Spleen (tissue), 7 donors: ENCODE measurements at regions not wholly inside any gene's neighbourhood (a gene's known extent, or its start where the extent isn't known, plus 50 kb on each side); places are given as distances from the start of the nearest gene placed in this dataset.

Experiments used
- POLR2A ChIP-seq, 3 donors: fragments of 450-650 bp; IDR thresholded peaks; one replicate each; pipeline ENCODE4 v1.5.1; 2017; ENCODE audit warnings: antibody characterized with exemption in 3 of 3, mild to moderate bottlenecking in 1 of 3
- POLR2AphosphoS5 ChIP-seq, 3 donors: sonication (generic); formaldehyde crosslinking; IDR thresholded peaks; one replicate each; pipeline ENCODE4 v1.5.1; 2017; ENCODE audit warnings: antibody characterized with exemption in 3 of 3
- TF ChIP-seq, protein P1 (sequence below), 11 experiments: fragments of 200-600 bp in 7 of 11; fragments of 450-650 bp in 4 of 11; sonication (generic) in 4 of 11; IDR thresholded peaks in 8 of 11; conservative IDR thresholded peaks in 3 of 11; 1 replicate in 7 of 11; 2 replicates in 4 of 11; pipeline versions ENCODE4 v1.4.0 to v1.8.0; 2016 to 2021; ENCODE audit warnings: antibody characterized with exemption in 11 of 11, inconsistent platforms in 4 of 11, mild to moderate bottlenecking in 1 of 11
- donor health status: DM: no; HTN: no; CAD: no; lungs with moderate emphysema.
- donor health status: DM: no; HTN: no; CAD: no.
- donor health status: DM: no; HTN: no; CAD: no.

DNA sequence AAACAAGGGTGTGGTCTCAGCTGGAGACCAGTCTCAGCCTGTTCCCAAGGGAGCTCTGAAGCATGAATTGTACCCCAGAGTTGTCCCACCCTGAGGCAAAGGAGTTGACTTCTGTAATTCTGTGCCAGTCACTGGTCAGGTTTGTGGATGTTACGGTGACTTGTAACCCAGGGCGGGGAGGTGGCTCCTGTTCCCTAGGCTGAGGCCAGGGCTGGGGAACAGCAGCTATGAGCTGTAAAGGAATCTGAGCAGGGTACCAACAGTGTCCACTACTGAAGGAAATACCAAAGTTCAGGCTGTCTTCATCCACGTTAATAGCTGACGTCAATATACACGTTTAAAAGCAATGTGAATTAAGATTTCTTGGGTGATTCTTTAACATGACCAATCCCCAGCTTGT lies 266.2 kb downstream of the ABHD5 start:
- TF ChIP-seq POLR2AphosphoS5 (IDR thresholded peaks at IDR 0.05), result no peak
- TF ChIP-seq, protein P1, sequence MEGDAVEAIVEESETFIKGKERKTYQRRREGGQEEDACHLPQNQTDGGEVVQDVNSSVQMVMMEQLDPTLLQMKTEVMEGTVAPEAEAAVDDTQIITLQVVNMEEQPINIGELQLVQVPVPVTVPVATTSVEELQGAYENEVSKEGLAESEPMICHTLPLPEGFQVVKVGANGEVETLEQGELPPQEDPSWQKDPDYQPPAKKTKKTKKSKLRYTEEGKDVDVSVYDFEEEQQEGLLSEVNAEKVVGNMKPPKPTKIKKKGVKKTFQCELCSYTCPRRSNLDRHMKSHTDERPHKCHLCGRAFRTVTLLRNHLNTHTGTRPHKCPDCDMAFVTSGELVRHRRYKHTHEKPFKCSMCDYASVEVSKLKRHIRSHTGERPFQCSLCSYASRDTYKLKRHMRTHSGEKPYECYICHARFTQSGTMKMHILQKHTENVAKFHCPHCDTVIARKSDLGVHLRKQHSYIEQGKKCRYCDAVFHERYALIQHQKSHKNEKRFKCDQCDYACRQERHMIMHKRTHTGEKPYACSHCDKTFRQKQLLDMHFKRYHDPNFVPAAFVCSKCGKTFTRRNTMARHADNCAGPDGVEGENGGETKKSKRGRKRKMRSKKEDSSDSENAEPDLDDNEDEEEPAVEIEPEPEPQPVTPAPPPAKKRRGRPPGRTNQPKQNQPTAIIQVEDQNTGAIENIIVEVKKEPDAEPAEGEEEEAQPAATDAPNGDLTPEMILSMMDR (IDR thresholded peaks at IDR 0.05 in 8 of 11, conservative IDR thresholded peaks at IDR 0.05 in 3 of 11), result no peak
- no peak for TF ChIP-seq POLR2A (IDR thresholded peaks at IDR 0.05)
